ENCODE measurements at regions not wholly inside any gene's neighbourhood (a gene's known extent, or its start where the extent isn't known, plus 50 kb on each side); places are given as distances from the start of the nearest gene placed in this dataset.
"Not testable (repeated sequence)": the region's sequence is repeated elsewhere in the genome, so short reads cannot be mapped to it uniquely, and the experiment has no call there.

DNA sequence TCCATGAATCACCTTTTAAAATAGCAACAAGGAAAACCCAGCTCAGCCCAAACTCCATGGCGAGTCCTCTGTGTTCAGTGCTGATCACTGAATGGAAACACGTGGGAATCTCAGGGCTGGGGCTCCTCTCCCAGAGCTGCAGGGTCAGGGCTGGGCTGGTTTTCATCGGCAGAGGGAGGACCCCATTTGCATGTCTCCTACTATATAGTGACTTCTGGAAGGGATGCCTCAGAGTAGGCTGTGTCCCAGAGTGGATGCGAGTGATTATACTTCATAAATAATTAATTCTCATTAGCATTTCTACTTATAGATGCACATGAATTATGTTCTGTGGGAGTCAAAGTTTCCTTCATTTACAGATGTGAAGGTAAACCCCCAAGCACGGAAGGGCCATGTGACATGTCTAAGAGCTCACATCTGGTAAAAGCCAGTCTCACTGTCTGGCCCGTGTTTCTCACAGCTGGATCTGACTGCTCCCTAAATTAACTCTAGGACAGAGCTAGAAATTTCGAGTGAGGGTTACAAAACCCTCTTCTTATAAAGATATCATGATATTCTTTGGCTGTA lies 685.0 kb downstream of the TMEM121 start:
- H3K4me3 ChIP-seq = no peak overlapping the region
- TF ChIP-seq Cebpa-rat (IDR thresholded peaks at IDR 0.05) = no peak
- H3K27me3 ChIP-seq = no peaks in the 10 kb centered on the region
- H3K9me3 ChIP-seq (replicated peaks in 1 of 11) = no peaks in the 10 kb centered on the region
- H3K27ac ChIP-seq = no peak overlapping the region
- H4K20me1 ChIP-seq = no peaks in the 10 kb centered on the region
- no peaks in the 10 kb centered on the region for H3K36me3 ChIP-seq
- H3K4me2 ChIP-seq = no peak overlapping the region
- peaks cover 0 to 41% (median 12%) of the 10 kb centered on the region in 10 experiments; a peak in 12 of 20 replicates for H3K4me1 ChIP-seq
- H3K9ac ChIP-seq = no peak overlapping the region

DNA sequence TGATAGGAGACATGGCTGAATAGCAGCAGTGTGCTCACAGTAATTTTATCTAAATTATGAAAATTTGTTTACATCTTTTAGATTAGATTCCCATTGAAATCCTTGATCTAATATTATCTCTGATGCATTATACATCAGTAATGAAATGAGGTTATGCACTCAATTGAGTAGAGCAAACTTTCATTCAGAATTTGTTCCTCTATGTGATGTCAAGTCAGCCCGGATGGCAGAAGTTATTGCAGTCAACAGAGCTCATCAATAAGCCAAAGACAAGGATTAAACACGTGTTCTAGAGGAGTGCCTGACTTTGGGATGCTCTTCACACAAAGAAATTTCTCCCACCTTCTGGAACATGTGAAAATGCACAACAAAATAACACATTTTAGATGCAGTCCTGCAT lies 688.8 kb downstream of the TMEM121 start:
- Histone ChIP-seq H4K20me1 (no peaks in the 10 kb centered on the region), H3K36me3 (no peaks in the 10 kb centered on the region), H3K4me2 (peak overlapping the region in 1 of 11 experiments; percentile 54; a peak in 2 of 22 replicates), H3K9me3 (replicated peaks in 1 of 11) (no peaks in the 10 kb centered on the region), H3K4me1 (peaks cover 0 to 54% (median 35%) of the 10 kb centered on the region in 10 experiments; a peak in 14 of 20 replicates), H3K4me3 (no peak overlapping the region), H3K27me3 (no peaks in the 10 kb centered on the region), H3K27ac (no peak overlapping the region), H3K9ac (no peak overlapping the region)
- no peak for TF ChIP-seq Cebpa-rat (IDR thresholded peaks at IDR 0.05)

- no peak overlapping the region for H3K4me3 ChIP-seq
- no peak for TF ChIP-seq Cebpa-rat (IDR thresholded peaks at IDR 0.05)
- H3K4me2 ChIP-seq = peak overlapping the region in 7 of 11 experiments; percentile 3 to 55 (median 52); a peak in 9 of 22 replicates
- H3K27me3 ChIP-seq = no peaks in the 10 kb centered on the region
- H3K9ac ChIP-seq = no peak overlapping the region
- H3K9me3 ChIP-seq (replicated peaks in 1 of 11) = no peaks in the 10 kb centered on the region
- no peaks in the 10 kb centered on the region for H3K36me3 ChIP-seq
- H4K20me1 ChIP-seq = no peaks in the 10 kb centered on the region
- peaks cover 0 to 48% (median 31%) of the 10 kb centered on the region in 10 experiments; a peak in 14 of 20 replicates for H3K4me1 ChIP-seq
- no peak overlapping the region for H3K27ac ChIP-seq
Measured at GRCh38 chr14:106216679-106217078, 690.3 kb downstream of the TMEM121 start.

- peak overlapping the region in 8 of 11 experiments; percentile 35 to 75 (median 64); a peak in 15 of 22 replicates for H3K4me2 ChIP-seq
- H3K9ac ChIP-seq = no peak overlapping the region
- H3K36me3 ChIP-seq = no peaks in the 10 kb centered on the region
- no peaks in the 10 kb centered on the region for H3K9me3 ChIP-seq (replicated peaks in 1 of 11)
- no peak overlapping the region for H3K27ac ChIP-seq
- no peak for TF ChIP-seq Cebpa-rat (IDR thresholded peaks at IDR 0.05)
- no peaks in the 10 kb centered on the region for H3K27me3 ChIP-seq
- no peaks in the 10 kb centered on the region for H4K20me1 ChIP-seq
- peaks cover 0 to 48% (median 31%) of the 10 kb centered on the region in 10 experiments; a peak in 14 of 20 replicates for H3K4me1 ChIP-seq
- no peak overlapping the region for H3K4me3 ChIP-seq
Measured at GRCh38 chr14:106218174-106218573, 691.8 kb downstream of the TMEM121 start.

GRCh38 chr14:106222311-106222710 lies 695.9 kb downstream of the TMEM121 start:
- peaks cover 0 to 41% (median 24%) of the 10 kb centered on the region in 10 experiments; a peak in 14 of 20 replicates for H3K4me1 ChIP-seq
- no peaks in the 10 kb centered on the region for H3K9me3 ChIP-seq (replicated peaks in 1 of 11)
- no peak for TF ChIP-seq Cebpa-rat (IDR thresholded peaks at IDR 0.05)
- H3K4me3 ChIP-seq = no peak overlapping the region
- no peak overlapping the region for H3K4me2 ChIP-seq
- H3K36me3 ChIP-seq = no peaks in the 10 kb centered on the region
- H3K27ac ChIP-seq = no peak overlapping the region
- no peak overlapping the region for H3K9ac ChIP-seq
- no peaks in the 10 kb centered on the region for H3K27me3 ChIP-seq
- H4K20me1 ChIP-seq = no peaks in the 10 kb centered on the region

GRCh38 chr14:106222731-106223130 lies 696.3 kb downstream of the TMEM121 start:
- H3K36me3 ChIP-seq = no peaks in the 10 kb centered on the region
- no peak for TF ChIP-seq Cebpa-rat (IDR thresholded peaks at IDR 0.05)
- H3K4me1 ChIP-seq = peaks cover 0 to 40% (median 20%) of the 10 kb centered on the region in 10 experiments; a peak in 14 of 20 replicates
- H3K9ac ChIP-seq = no peak overlapping the region
- no peak overlapping the region for H3K4me2 ChIP-seq
- no peak overlapping the region for H3K27ac ChIP-seq
- H3K4me3 ChIP-seq = no peak overlapping the region
- no peaks in the 10 kb centered on the region for H4K20me1 ChIP-seq
- no peaks in the 10 kb centered on the region for H3K9me3 ChIP-seq (replicated peaks in 1 of 11)
- H3K27me3 ChIP-seq = no peaks in the 10 kb centered on the region

DNA sequence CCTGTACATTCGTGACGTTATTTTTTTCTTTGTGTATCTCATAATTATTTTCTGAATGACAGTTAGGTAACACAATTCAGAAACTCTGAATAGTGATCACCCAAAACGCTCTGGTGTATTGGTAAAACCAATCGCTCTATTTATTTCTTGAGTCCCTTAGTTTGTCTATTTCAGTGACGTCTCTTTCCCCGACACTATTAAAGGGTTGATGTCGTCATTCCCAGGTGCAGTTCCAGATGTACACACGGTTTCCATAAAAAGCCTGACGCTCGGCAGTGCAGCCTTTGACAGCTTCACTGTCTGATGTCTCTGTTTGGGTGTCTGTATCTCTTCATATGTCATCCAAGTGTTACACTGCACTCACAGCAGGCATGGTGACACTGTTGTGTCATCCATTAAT lies 701.4 kb downstream of the TMEM121 start:
- H3K9me3 ChIP-seq (replicated peaks in 1 of 11) = no peaks in the 10 kb centered on the region
- H3K4me3 ChIP-seq = no peak overlapping the region
- H3K27ac ChIP-seq = no peak overlapping the region
- no peak overlapping the region for H3K9ac ChIP-seq
- TF ChIP-seq Cebpa-rat (IDR thresholded peaks at IDR 0.05) = no peak
- peak overlapping the region in 5 of 11 experiments; percentile 10 to 42 (median 31); a peak in 9 of 22 replicates for H3K4me2 ChIP-seq
- no peaks in the 10 kb centered on the region for H3K27me3 ChIP-seq
- no peaks in the 10 kb centered on the region for H3K36me3 ChIP-seq
- H3K4me1 ChIP-seq = peaks cover 0 to 48% (median 14%) of the 10 kb centered on the region in 10 experiments; a peak in 13 of 20 replicates
- no peaks in the 10 kb centered on the region for H4K20me1 ChIP-seq

GRCh38 chr14:106228541-106229158 lies 702.3 kb downstream of the TMEM121 start:
- Histone ChIP-seq H3K4me3 (no peak overlapping the region), H3K9ac (no peak overlapping the region), H3K27me3 (no peaks in the 10 kb centered on the region), H3K36me3 (no peaks in the 10 kb centered on the region), H3K4me2 (peak overlapping the region in 4 of 11 experiments; percentile 10 to 42 (median 31); a peak in 7 of 22 replicates), H3K9me3 (replicated peaks in 1 of 11) (no peaks in the 10 kb centered on the region), H3K27ac (no peak overlapping the region), H4K20me1 (no peaks in the 10 kb centered on the region), H3K4me1 (peaks cover 0 to 56% (median 22%) of the 10 kb centered on the region in 10 experiments; a peak in 13 of 20 replicates)
- no peak for TF ChIP-seq Cebpa-rat (IDR thresholded peaks at IDR 0.05)

DNA sequence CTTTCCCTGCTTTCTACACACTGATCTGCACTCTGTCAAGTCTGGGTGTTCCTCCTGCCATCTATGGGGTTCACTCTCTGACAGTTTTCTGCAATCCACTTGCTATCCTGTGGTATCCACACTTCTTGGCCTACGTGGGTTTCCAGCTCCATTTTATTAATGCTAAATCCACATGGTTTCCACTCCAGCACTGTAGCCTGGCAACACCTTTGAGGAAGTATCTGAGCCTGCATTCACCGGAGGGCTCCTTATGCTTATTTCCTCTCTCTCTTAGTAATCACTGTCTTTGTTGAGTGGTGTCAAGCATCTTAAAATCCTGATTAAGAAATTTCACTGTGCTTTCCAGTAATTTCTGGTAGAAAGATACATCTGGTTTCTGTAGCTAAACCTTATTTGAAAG lies 703.7 kb downstream of the TMEM121 start:
- Histone ChIP-seq H4K20me1 (no peaks in the 10 kb centered on the region), H3K9me3 (replicated peaks in 1 of 11) (no peaks in the 10 kb centered on the region), H3K36me3 (no peaks in the 10 kb centered on the region), H3K4me3 (no peak overlapping the region), H3K9ac (no peak overlapping the region), H3K4me2 (no peak overlapping the region), H3K27ac (no peak overlapping the region), H3K27me3 (no peaks in the 10 kb centered on the region), H3K4me1 (peaks cover 0 to 55% (median 30%) of the 10 kb centered on the region in 10 experiments; a peak in 15 of 20 replicates)
- TF ChIP-seq Cebpa-rat (IDR thresholded peaks at IDR 0.05) = no peak

- not testable (repeated sequence) for H3K36me3 ChIP-seq; H3K27me3 ChIP-seq; H3K27ac ChIP-seq; H3K9me3 ChIP-seq (replicated peaks in 1 of 11); H3K9ac ChIP-seq; H4K20me1 ChIP-seq; H3K4me3 ChIP-seq
- Histone ChIP-seq H3K4me1 (peaks cover 0 to 56% (median 39%) of the 10 kb centered on the region in 10 experiments; a peak in 16 of 20 replicates), H3K4me2 (peak overlapping the region in 6 of 11 experiments; percentile 1 to 80 (median 66); a peak in 12 of 22 replicates)
Measured at GRCh38 chr14:106233191-106233590, 706.8 kb downstream of the TMEM121 start.

GRCh38 chr14:106234525-106235254 lies 708.3 kb downstream of the TMEM121 start:
- not testable (repeated sequence) for H3K27me3 ChIP-seq; H3K4me3 ChIP-seq; H3K9me3 ChIP-seq (replicated peaks in 1 of 11); H4K20me1 ChIP-seq; H3K27ac ChIP-seq; H3K36me3 ChIP-seq; H3K9ac ChIP-seq
- H3K4me1 ChIP-seq = peaks cover 0 to 48% (median 39%) of the 10 kb centered on the region in 10 experiments; a peak in 16 of 20 replicates
- peak overlapping the region in 8 of 11 experiments; percentile 28 to 80 (median 62); a peak in 14 of 22 replicates for H3K4me2 ChIP-seq

Data from BLaER1 treated with 17β-estradiol and CSF1 and Interleukin-3, amounts not matched to agents 10 nM and 100 nM (cell line).